DOHH2 (cell line): ENCODE measurements at regions not wholly inside any gene's neighbourhood (a gene's known extent, or its start where the extent isn't known, plus 50 kb on each side); places are given as distances from the start of the nearest gene placed in this dataset.

Experiments used
- H3F3A ChIP-seq: fragments of 200-600 bp; sonication (generic), shearing (Covaris generic); 2 replicates; pipeline ENCODE4 v1.6.0; 2016; ENCODE audit warnings: antibody characterized with exemption, mild to moderate bottlenecking; ENCODE audit not compliant: control insufficient read depth, insufficient read depth
- H3K27ac ChIP-seq: fragments of 200-600 bp; sonication (generic); 2 replicates; pipeline ENCODE4 v1.5.1; 2014; ENCODE audit warnings: low read depth, mild to moderate bottlenecking, low read length, moderate library complexity
- H3K27me3 ChIP-seq: fragments of 200-600 bp; sonication (generic); 2 replicates; pipeline ENCODE4 v1.6.1; 2014; ENCODE audit warnings: mild to moderate bottlenecking, low read length, mixed read lengths; ENCODE audit not compliant: control insufficient read depth
- H3K36me3 ChIP-seq: fragments of 200-600 bp; sonication (generic); 2 replicates; pipeline ENCODE4 v1.6.1; 2014; ENCODE audit warnings: mild to moderate bottlenecking, low read length, moderate library complexity, mixed read lengths; ENCODE audit not compliant: control insufficient read depth
- H3K4me1 ChIP-seq: fragments of 200-600 bp; sonication (generic); 2 replicates; pipeline ENCODE4 v1.6.1; 2014; ENCODE audit warnings: mild to moderate bottlenecking, low read length, mixed read lengths; ENCODE audit not compliant: control insufficient read depth
- H3K4me2 ChIP-seq: fragments of 200-600 bp; sonication (generic); 2 replicates; pipeline ENCODE4 v1.6.0; 2014; ENCODE audit warnings: mild to moderate bottlenecking, low read length, moderate library complexity
- H3K4me3 ChIP-seq: fragments of 200-600 bp; sonication (generic); 2 replicates; pipeline ENCODE4 v1.5.1; 2014; ENCODE audit warnings: mild to moderate bottlenecking, low read length, mixed read lengths
- H3K79me2 ChIP-seq: fragments of 200-600 bp; sonication (generic); 2 replicates; pipeline ENCODE4 v1.6.1; 2014; ENCODE audit warnings: mild to moderate bottlenecking, low read length, mixed read lengths; ENCODE audit not compliant: control insufficient read depth
- H3K9me2 ChIP-seq: fragments of 200-600 bp; sonication (generic); replicated peaks from 2 replicates; pipeline ENCODE4 v1.6.1; 2014; ENCODE audit warnings: mild to moderate bottlenecking, low read length, mixed read lengths; ENCODE audit not compliant: control insufficient read depth
- H3K9me3 ChIP-seq: fragments of 200-600 bp; sonication (generic); 2 replicates; pipeline ENCODE4 v1.6.1; 2014; ENCODE audit warnings: antibody characterized with exemption, low read length, mixed read lengths; ENCODE audit not compliant: control insufficient read depth, insufficient read depth
- H4K20me1 ChIP-seq: fragments of 200-600 bp; sonication (generic); 2 replicates; pipeline ENCODE4 v1.6.0; 2014; ENCODE audit warnings: low read depth, mild to moderate bottlenecking, antibody characterized with exemption, low read length, moderate library complexity; ENCODE audit not compliant: control insufficient read depth, insufficient read depth
- EZH2phosphoT487 ChIP-seq: fragments of 200-600 bp; sonication (generic); IDR thresholded peaks from 2 replicates; pipeline ENCODE4 v1.6.1; 2017; ENCODE audit warnings: borderline replicate concordance, mild to moderate bottlenecking, antibody characterized with exemption, low read length, moderate library complexity, mixed read lengths
- TF ChIP-seq, protein P1 (sequence below): fragments of 200-600 bp; sonication (generic); IDR thresholded peaks from one replicate; pipeline ENCODE4 v1.5.1; 2014; ENCODE audit warnings: antibody characterized with exemption, mild to moderate bottlenecking, low read depth, low read length; ENCODE audit not compliant: poor library complexity, severe bottlenecking

DNA sequence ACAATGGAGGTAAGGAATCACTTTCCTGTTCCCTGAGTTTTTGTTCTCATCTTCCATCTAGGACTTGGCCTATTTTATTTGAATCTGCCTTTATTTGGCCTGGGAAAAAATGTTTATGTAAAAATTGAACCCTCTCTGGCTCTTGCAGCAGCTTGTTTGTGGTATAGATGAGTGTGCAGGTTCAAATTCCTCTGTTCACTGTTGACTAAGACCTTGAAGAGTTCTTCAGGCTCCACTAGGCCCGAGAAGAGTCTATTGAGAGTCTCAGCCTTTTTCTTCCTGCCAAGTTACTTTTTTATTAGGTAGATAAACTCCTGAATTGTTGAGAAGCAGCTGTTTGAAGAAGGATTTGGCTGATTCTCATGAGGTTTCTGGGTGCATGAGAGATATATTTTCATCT lies 248.8 kb upstream of the ADGRL2 start:
- Histone ChIP-seq H3K79me2 (no peaks in the 10 kb centered on the region), H3K4me3 (no peak overlapping the region), H3K27me3 (no peaks in the 10 kb centered on the region), H3K27ac (no peak overlapping the region), H3K9me3 (no peaks in the 10 kb centered on the region), H4K20me1 (no peaks in the 10 kb centered on the region), H3K9me2 (no peaks in the 10 kb centered on the region; the same call in 1 of the 2 replicates), H3K36me3 (no peaks in the 10 kb centered on the region), H3K4me2 (no peak overlapping the region), H3F3A (no peaks in the 10 kb centered on the region), H3K4me1 (no peaks in the 10 kb centered on the region)
- TF ChIP-seq EZH2phosphoT487 = no peak
- TF ChIP-seq, protein P1, sequence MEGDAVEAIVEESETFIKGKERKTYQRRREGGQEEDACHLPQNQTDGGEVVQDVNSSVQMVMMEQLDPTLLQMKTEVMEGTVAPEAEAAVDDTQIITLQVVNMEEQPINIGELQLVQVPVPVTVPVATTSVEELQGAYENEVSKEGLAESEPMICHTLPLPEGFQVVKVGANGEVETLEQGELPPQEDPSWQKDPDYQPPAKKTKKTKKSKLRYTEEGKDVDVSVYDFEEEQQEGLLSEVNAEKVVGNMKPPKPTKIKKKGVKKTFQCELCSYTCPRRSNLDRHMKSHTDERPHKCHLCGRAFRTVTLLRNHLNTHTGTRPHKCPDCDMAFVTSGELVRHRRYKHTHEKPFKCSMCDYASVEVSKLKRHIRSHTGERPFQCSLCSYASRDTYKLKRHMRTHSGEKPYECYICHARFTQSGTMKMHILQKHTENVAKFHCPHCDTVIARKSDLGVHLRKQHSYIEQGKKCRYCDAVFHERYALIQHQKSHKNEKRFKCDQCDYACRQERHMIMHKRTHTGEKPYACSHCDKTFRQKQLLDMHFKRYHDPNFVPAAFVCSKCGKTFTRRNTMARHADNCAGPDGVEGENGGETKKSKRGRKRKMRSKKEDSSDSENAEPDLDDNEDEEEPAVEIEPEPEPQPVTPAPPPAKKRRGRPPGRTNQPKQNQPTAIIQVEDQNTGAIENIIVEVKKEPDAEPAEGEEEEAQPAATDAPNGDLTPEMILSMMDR = no peak

DNA sequence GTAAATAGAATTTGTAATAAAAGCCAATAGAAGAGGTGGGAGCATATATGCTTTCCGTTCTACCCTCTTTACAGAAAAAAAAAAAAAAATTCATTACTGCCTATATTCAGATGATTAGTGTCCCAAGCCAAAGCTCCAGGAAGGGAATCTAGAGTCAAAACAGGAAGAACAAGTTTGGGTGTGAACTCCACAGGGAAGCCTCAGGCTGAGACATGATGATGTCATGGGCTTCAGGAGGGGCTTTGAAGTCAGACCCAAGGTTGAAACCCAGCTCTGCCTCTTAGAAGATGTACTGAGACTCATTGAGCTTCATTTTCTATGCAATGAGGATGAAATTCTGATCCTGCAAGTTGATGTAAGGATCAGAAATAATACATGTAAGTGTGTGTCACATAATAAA lies 250.0 kb upstream of the ADGRL2 start:
- H3K4me2 ChIP-seq = no peak overlapping the region
- no peak overlapping the region for H3K4me3 ChIP-seq
- H4K20me1 ChIP-seq = no peaks in the 10 kb centered on the region
- H3F3A ChIP-seq = no peaks in the 10 kb centered on the region
- no peaks in the 10 kb centered on the region for H3K27me3 ChIP-seq
- no peaks in the 10 kb centered on the region for H3K4me1 ChIP-seq
- no peaks in the 10 kb centered on the region; the same call in 1 of the 2 replicates for H3K9me2 ChIP-seq
- TF ChIP-seq EZH2phosphoT487 = no peak
- TF ChIP-seq, protein P1 = no peak
- no peaks in the 10 kb centered on the region for H3K36me3 ChIP-seq
- no peaks in the 10 kb centered on the region for H3K9me3 ChIP-seq
- no peak overlapping the region for H3K27ac ChIP-seq
- H3K79me2 ChIP-seq = no peaks in the 10 kb centered on the region

DNA sequence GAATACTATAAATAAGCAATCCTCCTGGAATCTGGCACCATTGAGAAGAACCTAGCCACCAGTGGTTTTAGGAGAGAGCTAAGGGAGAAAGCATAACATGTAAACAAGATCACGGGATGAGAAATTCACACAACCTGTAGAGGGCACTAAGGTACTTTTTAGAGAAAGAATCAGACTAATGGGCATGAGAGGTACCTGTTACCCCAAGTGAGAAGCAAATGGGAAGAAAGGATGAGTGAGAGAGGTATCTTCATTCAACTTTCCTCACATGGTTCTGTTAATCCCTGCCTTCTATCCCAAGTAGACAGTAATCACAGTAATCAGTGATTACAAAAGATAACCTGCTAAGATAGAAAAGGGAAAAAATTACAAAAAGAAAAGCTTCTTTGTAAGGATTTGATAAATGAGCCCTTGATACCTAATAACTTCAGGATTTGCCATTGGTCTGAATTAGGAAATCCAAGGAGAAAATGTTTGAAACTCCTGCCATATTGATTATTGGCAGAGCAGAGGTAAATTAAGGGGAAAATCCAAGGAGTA lies 251.1 kb upstream of the ADGRL2 start:
- no peaks in the 10 kb centered on the region for H3K4me1 ChIP-seq
- no peaks in the 10 kb centered on the region for H3K79me2 ChIP-seq
- H3K27ac ChIP-seq = no peak overlapping the region
- no peaks in the 10 kb centered on the region for H3K9me3 ChIP-seq
- TF ChIP-seq EZH2phosphoT487 = no peak
- TF ChIP-seq, protein P1 = peak; percentile 36
- no peaks in the 10 kb centered on the region for H3F3A ChIP-seq
- no peak overlapping the region for H3K4me2 ChIP-seq
- H3K27me3 ChIP-seq = no peaks in the 10 kb centered on the region
- no peaks in the 10 kb centered on the region for H3K36me3 ChIP-seq
- no peak overlapping the region for H3K4me3 ChIP-seq
- H4K20me1 ChIP-seq = no peaks in the 10 kb centered on the region
- H3K9me2 ChIP-seq = no peaks in the 10 kb centered on the region; the same call in 1 of the 2 replicates
